ACC112 (cell line): ENCODE measurements at regions not wholly inside any gene's neighbourhood (a gene's known extent, or its start where the extent isn't known, plus 50 kb on each side); places are given as distances from the start of the nearest gene placed in this dataset.
A peak's percentile ranks its signal among the peaks of the same experiment; 100 is the strongest.

ENCODE experiments used
- H2AFZ ChIP-seq: fragments of 200-600 bp; sonication (generic); one replicate; pipeline ENCODE4 v1.6.0; 2017; ENCODE audit warnings: antibody characterized with exemption, low read length; ENCODE audit not compliant: unreplicated experiment
- H3K27ac ChIP-seq: fragments of 200-600 bp; sonication (generic); 2 replicates; pipeline ENCODE4 v1.5.1; 2014; ENCODE audit warnings: low read depth, mild to moderate bottlenecking, antibody characterized with exemption, low read length, moderate library complexity
- H3K27me3 ChIP-seq: fragments of 200-600 bp; sonication (generic); 2 replicates; pipeline ENCODE4 v1.6.1; 2014; ENCODE audit warnings: mild to moderate bottlenecking, antibody characterized with exemption, low read length, moderate library complexity, mixed read lengths; ENCODE audit not compliant: insufficient read depth
- H3K36me3 ChIP-seq: fragments of 200-600 bp; sonication (generic); 2 replicates; pipeline ENCODE4 v1.6.1; 2016; ENCODE audit warnings: mild to moderate bottlenecking, antibody characterized with exemption, low read length, moderate library complexity, mixed read lengths; ENCODE audit not compliant: insufficient read depth
- H3K4me1 ChIP-seq: fragments of 200-600 bp; sonication (generic); one replicate; pipeline ENCODE4 v1.6.1; 2016; ENCODE audit warnings: low read length, mixed read lengths; ENCODE audit not compliant: insufficient read depth, unreplicated experiment, control insufficient read depth
- H3K4me3 ChIP-seq: fragments of 200-600 bp; sonication (generic); 2 replicates; pipeline ENCODE4 v1.5.1; 2014; ENCODE audit warnings: mild to moderate bottlenecking, low read depth, low read length
- H3K79me2 ChIP-seq: fragments of 200-600 bp; sonication (generic); one replicate; pipeline ENCODE4 v1.6.0; 2016; ENCODE audit warnings: low read length; ENCODE audit not compliant: control insufficient read depth, unreplicated experiment, insufficient read depth

- Histone ChIP-seq H2AFZ (no peak overlapping the region), H3K36me3 (no peaks in the 10 kb centered on the region), H3K27ac (no peak overlapping the region), H3K4me3 (no peak overlapping the region), H3K27me3 (no peaks in the 10 kb centered on the region), H3K79me2 (no peaks in the 10 kb centered on the region), H3K4me1 (no peaks in the 10 kb centered on the region)
Measured at GRCh38 chr1:188343914-188344313, 1515.2 kb downstream of the PLA2G4A start.

GRCh38 chr1:188350104-188350503 is 1521.4 kb downstream of the PLA2G4A start:
- Histone ChIP-seq H3K4me3 (no peak overlapping the region), H3K79me2 (no peaks in the 10 kb centered on the region), H3K27me3 (no peaks in the 10 kb centered on the region), H3K36me3 (no peaks in the 10 kb centered on the region), H3K27ac (no peak overlapping the region), H2AFZ (no peak overlapping the region), H3K4me1 (no peaks in the 10 kb centered on the region)

- Histone ChIP-seq H3K4me1 (no peaks in the 10 kb centered on the region), H2AFZ (no peak overlapping the region), H3K36me3 (no peaks in the 10 kb centered on the region)
Measured at GRCh38 chr1:188355082-188355481, 1526.3 kb downstream of the PLA2G4A start.

GRCh38 chr1:188355847-188356246 is 1527.1 kb downstream of the PLA2G4A start:
- no peaks in the 10 kb centered on the region for H3K79me2 ChIP-seq
- H3K4me1 ChIP-seq: no peaks in the 10 kb centered on the region
- no peak overlapping the region for H2AFZ ChIP-seq
- no peaks in the 10 kb centered on the region for H3K27me3 ChIP-seq
- H3K27ac ChIP-seq: no peak overlapping the region
- H3K4me3 ChIP-seq: no peak overlapping the region
- H3K36me3 ChIP-seq: no peaks in the 10 kb centered on the region

More at GRCh38 chr1:188355082-188355481, 1526.3 kb downstream of the PLA2G4A start:
- H3K27ac ChIP-seq: no peak overlapping the region
- no peak overlapping the region for H3K4me3 ChIP-seq
- no peaks in the 10 kb centered on the region for H3K79me2 ChIP-seq
- H3K27me3 ChIP-seq: no peaks in the 10 kb centered on the region

GRCh38 chr1:188359315-188359714 is 1530.6 kb downstream of the PLA2G4A start:
- no peaks in the 10 kb centered on the region for H3K4me1 ChIP-seq
- no peak overlapping the region for H3K4me3 ChIP-seq
- no peaks in the 10 kb centered on the region for H3K36me3 ChIP-seq
- H2AFZ ChIP-seq: no peak overlapping the region
- H3K27me3 ChIP-seq: no peaks in the 10 kb centered on the region
- H3K27ac ChIP-seq: no peak overlapping the region
- H3K79me2 ChIP-seq: no peaks in the 10 kb centered on the region

GRCh38 chr1:188363943-188364342 is 1535.2 kb downstream of the PLA2G4A start:
- Histone ChIP-seq H3K4me1 (no peaks in the 10 kb centered on the region), H3K4me3 (peak overlapping the region; percentile 41), H3K79me2 (no peaks in the 10 kb centered on the region), H3K36me3 (no peaks in the 10 kb centered on the region), H2AFZ (peak overlapping the region; percentile 78), H3K27ac (no peak overlapping the region), H3K27me3 (no peaks in the 10 kb centered on the region)

- Histone ChIP-seq H3K79me2 (no peaks in the 10 kb centered on the region), H3K4me3 (no peak overlapping the region), H3K27me3 (no peaks in the 10 kb centered on the region), H3K36me3 (no peaks in the 10 kb centered on the region), H3K27ac (no peak overlapping the region), H2AFZ (no peak overlapping the region), H3K4me1 (no peaks in the 10 kb centered on the region)
Measured at GRCh38 chr1:188364927-188365449, 1536.2 kb downstream of the PLA2G4A start.

- H3K27ac ChIP-seq: no peak overlapping the region
- no peak overlapping the region for H3K4me3 ChIP-seq
- H3K36me3 ChIP-seq: no peaks in the 10 kb centered on the region
- no peaks in the 10 kb centered on the region for H3K79me2 ChIP-seq
- H3K4me1 ChIP-seq: no peaks in the 10 kb centered on the region
- H2AFZ ChIP-seq: no peak overlapping the region
- no peaks in the 10 kb centered on the region for H3K27me3 ChIP-seq
Measured at GRCh38 chr1:188365874-188366273, 1537.1 kb downstream of the PLA2G4A start.

- Histone ChIP-seq H3K4me3 (no peak overlapping the region), H3K27me3 (no peaks in the 10 kb centered on the region), H3K36me3 (no peaks in the 10 kb centered on the region), H3K79me2 (no peaks in the 10 kb centered on the region), H3K27ac (no peak overlapping the region), H3K4me1 (no peaks in the 10 kb centered on the region), H2AFZ (no peak overlapping the region)
Measured at GRCh38 chr1:188367661-188368060, 1538.9 kb downstream of the PLA2G4A start.

GRCh38 chr1:188371295-188371806 is 1542.6 kb downstream of the PLA2G4A start:
- H3K27me3 ChIP-seq: no peaks in the 10 kb centered on the region
- no peaks in the 10 kb centered on the region for H3K4me1 ChIP-seq
- no peak overlapping the region for H3K4me3 ChIP-seq
- no peaks in the 10 kb centered on the region for H3K79me2 ChIP-seq
- H3K27ac ChIP-seq: no peak overlapping the region; the same call in 1 of the 2 replicates
- no peak overlapping the region for H2AFZ ChIP-seq
- no peaks in the 10 kb centered on the region for H3K36me3 ChIP-seq

GRCh38 chr1:188372821-188373220 is 1544.1 kb downstream of the PLA2G4A start:
- H3K4me3 ChIP-seq: no peak overlapping the region
- no peaks in the 10 kb centered on the region for H3K79me2 ChIP-seq
- no peak overlapping the region for H2AFZ ChIP-seq
- H3K36me3 ChIP-seq: no peaks in the 10 kb centered on the region
- H3K27me3 ChIP-seq: no peaks in the 10 kb centered on the region
- H3K27ac ChIP-seq: no peak overlapping the region
- H3K4me1 ChIP-seq: no peaks in the 10 kb centered on the region
